ENCODE measurements at regions not wholly inside any gene's neighbourhood (a gene's known extent, or its start where the extent isn't known, plus 50 kb on each side); places are given as distances from the start of the nearest gene placed in this dataset.

- TF ChIP-seq POLR2AphosphoS5 (IDR thresholded peaks at IDR 0.05; ENCODE audit: low read depth, low read length) (no peak), CTCF (IDR thresholded peaks at IDR 0.05) (no peak), REST (IDR thresholded peaks at IDR 0.05; ENCODE audit: insufficient read depth in 1 of 2, low read depth in 2 of 2, low read length in 1 of 2) (no peak), SIN3A (IDR thresholded peaks at IDR 0.05; ENCODE audit: borderline replicate concordance, insufficient read depth, low read depth, low read length) (no peak)
These were observed 197.4 kb upstream of the SPHKAP start for GRCh38 chr2:228378696-228379425.

Data from Panc1 (cell line).